Chondrocyte (in vitro differentiated cells): ENCODE measurements at regions not wholly inside any gene's neighbourhood (a gene's known extent, or its start where the extent isn't known, plus 50 kb on each side); places are given as distances from the start of the nearest gene placed in this dataset.

Experiments used
- DNase-seq: peaks from one replicate; pipeline ENCODE4 v3.0.0; 2021; ENCODE audit warnings: mixed read lengths, low spot score
- H3K27ac Mint-ChIP-seq: one replicate; pipeline ENCODE4 v1.8.0; 2021; ENCODE audit warnings: mild to moderate bottlenecking, moderate library complexity, mixed read lengths; ENCODE audit not compliant: unreplicated experiment
- H3K27me3 Mint-ChIP-seq: 2 replicates; pipeline ENCODE4 v1.8.0; 2021; ENCODE audit warnings: low read depth, mixed read lengths
- H3K36me3 Mint-ChIP-seq: 2 replicates; pipeline ENCODE4 v1.8.0; 2021; ENCODE audit warnings: low read depth, mixed read lengths
- H3K4me1 Mint-ChIP-seq: 2 replicates; pipeline ENCODE4 v1.8.0; 2021; ENCODE audit warnings: low read depth, mild to moderate bottlenecking, mixed read lengths
- H3K4me3 Mint-ChIP-seq: one replicate; pipeline ENCODE4 v1.8.0; 2021; ENCODE audit warnings: mild to moderate bottlenecking, moderate library complexity, mixed read lengths; ENCODE audit not compliant: unreplicated experiment
- H3K9me3 Mint-ChIP-seq: 2 replicates; pipeline ENCODE4 v1.8.0; 2021; ENCODE audit warnings: low read depth, mixed read lengths
- TF ChIP-seq, protein P1 (sequence below): fragments of 200-600 bp; sonication (generic); IDR thresholded peaks from 2 replicates; pipeline ENCODE4 v1.5.0; 2021; ENCODE audit warnings: antibody characterized with exemption, mild to moderate bottlenecking, moderate library complexity

DNA sequence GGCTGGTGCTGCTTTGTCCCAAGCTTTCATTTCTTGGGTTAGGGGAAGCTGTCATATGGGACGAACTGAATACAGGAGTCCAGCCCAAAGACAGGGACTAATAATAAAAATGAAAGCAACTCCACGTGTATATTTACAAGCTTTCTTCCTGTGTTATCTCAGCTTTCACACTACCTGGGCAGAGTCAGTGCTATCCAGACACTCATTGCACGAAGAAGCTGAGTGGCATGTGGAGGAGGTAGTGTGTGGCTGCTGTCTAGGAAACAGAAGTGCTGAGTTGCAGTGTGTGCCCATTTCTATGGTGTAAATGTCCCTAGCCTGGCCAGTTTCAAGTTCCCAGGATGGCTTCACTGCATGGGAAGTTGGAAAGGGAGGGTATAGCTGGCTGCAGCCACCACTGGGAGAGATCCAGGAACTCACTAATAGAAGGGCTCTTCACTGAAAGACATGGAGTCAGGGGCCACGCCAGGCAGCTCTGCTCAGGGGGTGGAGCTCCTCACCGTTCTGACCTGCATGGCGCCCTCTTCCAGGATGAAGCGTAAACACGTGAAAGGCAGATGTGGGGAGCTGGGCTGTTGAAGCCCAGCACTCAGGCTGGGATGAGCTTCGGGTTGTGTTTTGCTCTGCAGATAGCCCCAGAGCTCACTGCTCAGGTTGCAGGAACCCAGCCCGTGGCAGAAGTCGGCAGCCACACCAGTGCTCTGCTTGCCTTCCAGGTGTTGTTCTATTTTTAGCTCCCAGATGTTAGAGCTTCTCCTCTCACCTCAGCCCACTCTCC, 116.9 kb downstream of the IRX2 start:
- no peaks in the 10 kb centered on the region for H3K4me1 Mint-ChIP-seq
- DNase-seq: no peak
- no peaks in the 10 kb centered on the region for H3K36me3 Mint-ChIP-seq
- H3K4me3 Mint-ChIP-seq: no peak overlapping the region
- H3K27ac Mint-ChIP-seq: no peak overlapping the region
- no peaks in the 10 kb centered on the region for H3K9me3 Mint-ChIP-seq
- peaks cover 14% of the 10 kb centered on the region for H3K27me3 Mint-ChIP-seq
- TF ChIP-seq, protein P1, sequence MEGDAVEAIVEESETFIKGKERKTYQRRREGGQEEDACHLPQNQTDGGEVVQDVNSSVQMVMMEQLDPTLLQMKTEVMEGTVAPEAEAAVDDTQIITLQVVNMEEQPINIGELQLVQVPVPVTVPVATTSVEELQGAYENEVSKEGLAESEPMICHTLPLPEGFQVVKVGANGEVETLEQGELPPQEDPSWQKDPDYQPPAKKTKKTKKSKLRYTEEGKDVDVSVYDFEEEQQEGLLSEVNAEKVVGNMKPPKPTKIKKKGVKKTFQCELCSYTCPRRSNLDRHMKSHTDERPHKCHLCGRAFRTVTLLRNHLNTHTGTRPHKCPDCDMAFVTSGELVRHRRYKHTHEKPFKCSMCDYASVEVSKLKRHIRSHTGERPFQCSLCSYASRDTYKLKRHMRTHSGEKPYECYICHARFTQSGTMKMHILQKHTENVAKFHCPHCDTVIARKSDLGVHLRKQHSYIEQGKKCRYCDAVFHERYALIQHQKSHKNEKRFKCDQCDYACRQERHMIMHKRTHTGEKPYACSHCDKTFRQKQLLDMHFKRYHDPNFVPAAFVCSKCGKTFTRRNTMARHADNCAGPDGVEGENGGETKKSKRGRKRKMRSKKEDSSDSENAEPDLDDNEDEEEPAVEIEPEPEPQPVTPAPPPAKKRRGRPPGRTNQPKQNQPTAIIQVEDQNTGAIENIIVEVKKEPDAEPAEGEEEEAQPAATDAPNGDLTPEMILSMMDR: no peak

- Mint-ChIP-seq H3K27me3 (peaks cover 14% of the 10 kb centered on the region), H3K4me3 (no peak overlapping the region), H3K27ac (no peak overlapping the region)
These were observed 117.5 kb downstream of the IRX2 start for GRCh38 chr5:2633992-2634391.

DNA sequence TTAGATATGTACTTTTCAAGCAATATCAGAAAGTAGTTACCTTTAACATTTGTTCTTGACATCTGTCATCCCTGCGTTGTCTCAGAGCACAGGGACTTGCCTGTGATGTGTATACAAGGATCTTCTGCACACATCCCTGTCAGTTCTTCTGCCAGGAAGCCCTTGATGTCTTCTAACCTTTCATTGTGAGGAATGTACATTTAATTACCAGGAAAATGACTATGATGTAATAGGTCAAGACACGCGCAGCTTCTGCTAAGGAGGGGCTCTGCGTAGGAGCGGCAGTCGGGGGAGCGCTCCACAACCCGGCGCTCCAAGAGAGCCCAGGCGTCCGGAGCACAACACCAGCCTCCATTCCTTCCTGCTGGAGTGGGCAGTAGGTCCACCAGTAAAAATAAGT, 119.7 kb downstream of the IRX2 start:
- Mint-ChIP-seq H3K9me3 (peaks cover 3% of the 10 kb centered on the region), H3K27ac (no peak overlapping the region), H3K36me3 (no peaks in the 10 kb centered on the region), H3K4me1 (no peaks in the 10 kb centered on the region), H3K27me3 (peaks cover 15% of the 10 kb centered on the region), H3K4me3 (no peak overlapping the region)
- TF ChIP-seq, protein P1: no peak
- DNase-seq: no peak

More at GRCh38 chr5:2633992-2634391, 117.5 kb downstream of the IRX2 start:
- TF ChIP-seq, protein P1: no peak
- H3K9me3 Mint-ChIP-seq: no peaks in the 10 kb centered on the region
- no peaks in the 10 kb centered on the region for H3K4me1 Mint-ChIP-seq
- H3K36me3 Mint-ChIP-seq: no peaks in the 10 kb centered on the region
- no peak for DNase-seq

- TF ChIP-seq, protein P1: no peak
- peaks cover 3% of the 10 kb centered on the region for H3K9me3 Mint-ChIP-seq
- no peak overlapping the region for H3K4me3 Mint-ChIP-seq
- DNase-seq: no peak
- no peaks in the 10 kb centered on the region for H3K36me3 Mint-ChIP-seq
- H3K27me3 Mint-ChIP-seq: peaks cover 16% of the 10 kb centered on the region
- no peaks in the 10 kb centered on the region for H3K4me1 Mint-ChIP-seq
- no peak overlapping the region for H3K27ac Mint-ChIP-seq
These were observed 122.4 kb downstream of the IRX2 start for GRCh38 chr5:2629045-2629444.

- TF ChIP-seq, protein P1: no peak
- Mint-ChIP-seq H3K4me3 (no peak overlapping the region), H3K27me3 (peaks cover 15% of the 10 kb centered on the region), H3K9me3 (peaks cover 3% of the 10 kb centered on the region), H3K4me1 (no peaks in the 10 kb centered on the region), H3K27ac (no peak overlapping the region), H3K36me3 (no peaks in the 10 kb centered on the region)
- peak; percentile 53 for DNase-seq
These were observed 123.6 kb downstream of the IRX2 start for GRCh38 chr5:2627867-2628266.
